ENCODE measurements at regions not wholly inside any gene's neighbourhood (a gene's known extent, or its start where the extent isn't known, plus 50 kb on each side); places are given as distances from the start of the nearest gene placed in this dataset.

DNA sequence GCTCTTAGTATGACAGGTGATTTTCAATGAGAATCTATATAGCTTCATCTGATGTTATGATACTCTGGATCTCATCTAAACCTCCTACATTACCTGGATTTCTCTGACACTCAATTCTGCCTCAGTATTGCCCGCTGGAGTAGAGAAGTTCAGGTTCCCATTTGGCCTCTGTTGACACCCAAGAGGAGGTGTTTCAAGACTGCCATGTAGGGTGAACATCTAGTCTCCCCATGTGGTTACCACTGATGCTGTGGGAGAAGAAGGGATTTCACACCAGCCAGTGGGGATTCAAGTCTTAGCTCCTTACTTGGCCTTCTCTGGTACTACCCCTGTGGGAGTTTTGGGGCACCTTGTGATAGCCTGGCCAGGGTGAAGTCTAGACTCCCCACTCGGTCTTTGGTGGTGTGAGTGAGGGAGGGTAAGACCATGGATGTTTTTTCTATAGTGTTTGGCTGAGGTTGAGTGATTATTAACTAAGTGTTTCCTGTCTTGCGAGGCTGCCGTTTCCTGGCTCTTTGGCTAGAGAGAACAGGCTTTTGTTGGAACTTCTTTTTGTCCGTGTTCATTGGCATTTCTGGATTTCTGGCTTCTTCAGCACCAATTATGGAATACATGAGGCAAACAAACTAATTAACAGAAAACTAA lies 90.7 kb downstream of the RHOU start:
- Histone ChIP-seq H3K27me3 (replicated peaks; ENCODE audit: control insufficient read depth, insufficient read depth, low read length) (no peaks in the 10 kb centered on the region), H3K36me3 (ENCODE audit: control insufficient read depth, insufficient read depth, low read length) (no peaks in the 10 kb centered on the region), H3K4me3 (replicated peaks; ENCODE audit: low read depth, low read length) (no peak overlapping the region)
- no peak for DNase-seq (ENCODE audit: extremely low read depth, insufficient read length)
- TF ChIP-seq CTCF (IDR thresholded peaks at IDR 0.05; ENCODE audit: insufficient read depth, low read length, poor library complexity, severe bottlenecking): no peak

DNA sequence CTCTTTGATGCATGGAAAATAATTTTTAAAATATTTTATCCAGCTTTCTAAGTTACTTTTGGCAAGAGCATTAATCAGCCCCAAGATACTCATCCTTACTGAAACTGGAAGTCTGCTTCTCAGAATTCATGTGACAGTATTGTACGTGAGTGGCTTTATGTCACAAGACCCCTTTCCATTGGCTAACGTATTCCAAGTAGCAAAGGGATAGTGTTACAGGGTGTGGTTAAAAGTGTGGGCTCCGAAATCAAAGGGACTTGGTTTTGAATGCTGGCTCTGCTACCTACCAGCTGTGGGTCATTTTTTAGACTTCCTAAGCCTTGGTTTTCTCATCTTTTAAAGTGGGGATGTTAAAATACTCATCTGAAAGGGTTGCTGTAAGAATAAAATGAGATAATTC lies 91.7 kb downstream of the RHOU start:
- DNase-seq (ENCODE audit: extremely low read depth, insufficient read length): no peak
- H3K4me3 ChIP-seq (replicated peaks; ENCODE audit: low read depth, low read length): no peak overlapping the region
- TF ChIP-seq CTCF (IDR thresholded peaks at IDR 0.05; ENCODE audit: insufficient read depth, low read length, poor library complexity, severe bottlenecking): no peak
- H3K36me3 ChIP-seq (ENCODE audit: control insufficient read depth, insufficient read depth, low read length): no peaks in the 10 kb centered on the region
- H3K27me3 ChIP-seq (replicated peaks; ENCODE audit: control insufficient read depth, insufficient read depth, low read length): no peaks in the 10 kb centered on the region

DNA sequence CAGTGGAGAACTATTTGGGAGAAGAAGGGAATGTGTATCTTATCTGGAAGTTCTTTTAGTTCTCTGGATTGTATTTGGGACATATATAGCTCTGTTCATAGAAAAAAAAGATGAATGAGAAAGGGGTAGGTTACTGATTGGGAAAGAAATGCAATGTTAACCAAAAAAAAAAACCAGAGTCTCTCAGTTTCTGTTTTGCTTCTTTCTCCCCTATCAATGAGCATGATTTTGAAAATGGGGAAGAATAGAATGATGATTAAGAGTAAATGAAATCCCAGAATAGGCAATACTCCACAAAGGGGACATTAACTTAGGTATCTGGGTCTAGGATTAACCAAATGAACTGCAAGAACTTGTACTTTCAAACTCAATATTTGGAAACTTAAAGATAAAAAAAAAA lies 92.9 kb downstream of the RHOU start:
- no peak for DNase-seq (ENCODE audit: extremely low read depth, insufficient read length)
- Histone ChIP-seq H3K36me3 (ENCODE audit: control insufficient read depth, insufficient read depth, low read length) (no peaks in the 10 kb centered on the region), H3K4me3 (replicated peaks; ENCODE audit: low read depth, low read length) (no peak overlapping the region), H3K27me3 (replicated peaks; ENCODE audit: control insufficient read depth, insufficient read depth, low read length) (no peaks in the 10 kb centered on the region)
- TF ChIP-seq CTCF (IDR thresholded peaks at IDR 0.05; ENCODE audit: insufficient read depth, low read length, poor library complexity, severe bottlenecking): no peak

- no peak for DNase-seq (ENCODE audit: extremely low read depth, insufficient read length)
- TF ChIP-seq CTCF (IDR thresholded peaks at IDR 0.05; ENCODE audit: insufficient read depth, low read length, poor library complexity, severe bottlenecking): no peak
- no peaks in the 10 kb centered on the region; the same call in 1 of the 2 replicates for H3K27me3 ChIP-seq (replicated peaks; ENCODE audit: control insufficient read depth, insufficient read depth, low read length)
- no peaks in the 10 kb centered on the region for H3K36me3 ChIP-seq (ENCODE audit: control insufficient read depth, insufficient read depth, low read length)
- H3K4me3 ChIP-seq (replicated peaks; ENCODE audit: low read depth, low read length): no peak overlapping the region
These were observed 95.1 kb downstream of the RHOU start for GRCh38 chr1:228830185-228830953.

DNA sequence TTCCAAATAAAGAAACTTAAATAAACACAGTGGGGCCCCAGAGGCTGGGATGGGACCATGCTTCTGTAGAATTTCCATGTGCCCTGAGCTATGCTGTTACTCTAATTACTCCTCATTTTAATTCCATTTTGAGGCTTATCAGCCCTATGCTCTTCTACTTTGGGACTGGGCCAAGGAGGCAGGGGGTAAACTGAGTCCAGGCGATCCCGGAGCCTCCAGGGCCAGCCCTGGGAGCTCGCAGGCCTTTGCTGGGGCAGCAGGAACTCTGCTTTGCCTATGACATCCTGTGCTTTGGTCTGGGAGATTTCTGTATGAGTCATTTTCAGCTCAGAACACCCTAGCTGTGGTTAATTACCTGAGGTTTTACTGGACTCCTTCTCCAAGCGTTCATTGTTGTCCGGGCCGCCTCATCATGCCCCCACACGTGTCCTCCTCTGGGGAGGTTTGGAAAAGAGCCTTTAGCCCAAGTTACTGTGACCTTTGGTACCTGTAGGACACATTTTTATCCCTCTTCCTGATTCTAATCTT lies 95.7 kb downstream of the RHOU start:
- no peaks in the 10 kb centered on the region; the same call in 1 of the 2 replicates for H3K27me3 ChIP-seq (replicated peaks; ENCODE audit: control insufficient read depth, insufficient read depth, low read length)
- no peaks in the 10 kb centered on the region for H3K36me3 ChIP-seq (ENCODE audit: control insufficient read depth, insufficient read depth, low read length)
- no peak for TF ChIP-seq CTCF (IDR thresholded peaks at IDR 0.05; ENCODE audit: insufficient read depth, low read length, poor library complexity, severe bottlenecking)
- no peak overlapping the region for H3K4me3 ChIP-seq (replicated peaks; ENCODE audit: low read depth, low read length)
- DNase-seq (ENCODE audit: extremely low read depth, insufficient read length): peak; percentile 22
